NCI-H1930 (cell line): ENCODE measurements at regions not wholly inside any gene's neighbourhood (a gene's known extent, or its start where the extent isn't known, plus 50 kb on each side); places are given as distances from the start of the nearest gene placed in this dataset.
A peak's percentile ranks its signal among the peaks of the same experiment; 100 is the strongest.

Experiments
- DNase-seq, 2 experiments: peaks; one replicate each; lab custom pipeline; 2025; lab: John Stamatoyannopoulos, UW

GRCh38 chr12:14275886-14276285 lies 89.6 kb upstream of the ATF7IP start:
- DNase-seq: no peak

- no peak for DNase-seq
Measured at GRCh38 chr12:14278294-14278953, 87.1 kb upstream of the ATF7IP start.

GRCh38 chr12:14279845-14280244 lies 85.6 kb upstream of the ATF7IP start:
- DNase-seq: no peak

GRCh38 chr12:14280921-14281320 lies 84.6 kb upstream of the ATF7IP start:
- DNase-seq: no peak

GRCh38 chr12:14281539-14281938 lies 83.9 kb upstream of the ATF7IP start:
- no peak for DNase-seq

GRCh38 chr12:14283489-14284144 lies 81.9 kb upstream of the ATF7IP start:
- DNase-seq: peak in 1 of 2 experiments; percentile 16

- DNase-seq: no peak
Measured at GRCh38 chr12:14284184-14284722, 81.2 kb upstream of the ATF7IP start.

- DNase-seq: no peak
Measured at GRCh38 chr12:14289601-14290000, 75.9 kb upstream of the ATF7IP start.

GRCh38 chr12:14290951-14291350 lies 74.5 kb upstream of the ATF7IP start:
- DNase-seq: no peak

- DNase-seq: no peak
Measured at GRCh38 chr12:14303661-14304155, 61.8 kb upstream of the ATF7IP start.

GRCh38 chr12:14307004-14307403 lies 58.5 kb upstream of the ATF7IP start:
- no peak for DNase-seq

GRCh38 chr12:14308516-14308915 lies 57.0 kb upstream of the ATF7IP start:
- DNase-seq: no peak

- DNase-seq: no peak
Measured at GRCh38 chr12:14310866-14311265, 54.6 kb upstream of the ATF7IP start.

- DNase-seq: no peak
Measured at GRCh38 chr12:14313379-14314138, 51.9 kb upstream of the ATF7IP start.

GRCh38 chr12:14314801-14315200 lies 50.7 kb upstream of the ATF7IP start:
- no peak for DNase-seq

GRCh38 chr12:14315501-14315900 lies 50.0 kb upstream of the ATF7IP start:
- no peak for DNase-seq
